Liver (tissue), 8 donors: ENCODE measurements at regions not wholly inside any gene's neighbourhood (a gene's known extent, or its start where the extent isn't known, plus 50 kb on each side); places are given as distances from the start of the nearest gene placed in this dataset.

Experiments used
- DNase-seq: peaks from one replicate; pipeline ENCODE4 v3.0.0-alpha.2; 2017; ENCODE audit warnings: low spot score
- H3K27ac ChIP-seq, 2 donors: one replicate each; pipeline ENCODE4 v1.7.0; 2013; ENCODE audit warnings: inconsistent platforms in 2 of 2, low read length in 2 of 2, control low read depth in 1 of 2, low read depth in 1 of 2, mild to moderate bottlenecking in 1 of 2
- H3K27me3 ChIP-seq, 4 donors: one replicate each; pipeline versions ENCODE4 v1.6.1 to v1.7.0; 2013; ENCODE audit warnings: low read length in 3 of 4, inconsistent platforms in 1 of 4, mild to moderate bottlenecking in 1 of 4, moderate library complexity in 1 of 4; ENCODE audit not compliant: control insufficient read depth in 4 of 4, insufficient read depth in 4 of 4
- H3K36me3 ChIP-seq, 4 donors: one replicate each; pipeline versions ENCODE4 v1.6.1 to v1.7.0; 2013; ENCODE audit warnings: low read length in 3 of 4, mild to moderate bottlenecking in 3 of 4, low read depth in 1 of 4, moderate library complexity in 1 of 4; ENCODE audit not compliant: control insufficient read depth in 4 of 4, insufficient read depth in 3 of 4
- H3K4me1 ChIP-seq, 4 donors: one replicate each; pipeline versions ENCODE4 v1.6.1 to v1.7.0; 2013; ENCODE audit warnings: low read length in 3 of 4, mild to moderate bottlenecking in 3 of 4, moderate library complexity in 1 of 4; ENCODE audit not compliant: control insufficient read depth in 4 of 4, insufficient read depth in 4 of 4
- H3K4me3 ChIP-seq, 3 donors: one replicate each; pipeline versions ENCODE4 v1.6.1 to v1.7.0; 2013; ENCODE audit warnings: low read length in 3 of 3, control low read depth in 1 of 3, low read depth in 1 of 3, mild to moderate bottlenecking in 1 of 3
- H3K9ac ChIP-seq, 2 donors: one replicate each; pipeline ENCODE4 v1.7.0; 2013; ENCODE audit warnings: low read length in 2 of 2, mild to moderate bottlenecking in 2 of 2, moderate library complexity in 2 of 2, control low read depth in 1 of 2, low read depth in 1 of 2
- H3K9me3 ChIP-seq, 4 donors: one replicate each; pipeline versions ENCODE4 v1.6.1 to v1.7.0; 2013; ENCODE audit warnings: low read length in 3 of 4; ENCODE audit not compliant: control insufficient read depth in 4 of 4
- CTCF ChIP-seq: fragments of 150-350 bp; IDR thresholded peaks from 2 replicates; pipeline ENCODE4 v1.5.1; 2017; ENCODE audit warnings: improper control_type of control experiment, low read depth, low read length; ENCODE audit not compliant: missing input control
- EGR1 ChIP-seq, 2 donors: IDR thresholded peaks; 2 replicates each; pipeline ENCODE4 v1.6.1; 2016 to 2018; ENCODE audit warnings: antibody characterized with exemption in 2 of 2, low read depth in 2 of 2
- FOXA2 ChIP-seq: IDR thresholded peaks from 2 replicates; pipeline ENCODE4 v1.6.1; 2016; ENCODE audit warnings: antibody characterized with exemption
- HNF4A ChIP-seq, 2 donors: conservative IDR thresholded peaks; 2 replicates each; pipeline ENCODE4 v1.6.1; 2016; ENCODE audit warnings: antibody characterized with exemption in 2 of 2, mild to moderate bottlenecking in 2 of 2
- HNF4G ChIP-seq: IDR thresholded peaks from 2 replicates; pipeline ENCODE4 v1.6.1; 2016; ENCODE audit warnings: antibody characterized with exemption
- JUND ChIP-seq, 2 donors: IDR thresholded peaks; 2 replicates each; pipeline ENCODE4 v1.6.1; 2016; ENCODE audit warnings: antibody characterized with exemption in 2 of 2
- NR2F2 ChIP-seq: IDR thresholded peaks from 2 replicates; pipeline ENCODE4 v1.6.1; 2016; ENCODE audit warnings: antibody characterized with exemption
- RAD21 ChIP-seq, 2 donors: IDR thresholded peaks; 2 replicates each; pipeline ENCODE4 v1.6.1; 2016; ENCODE audit warnings: antibody characterized with exemption in 2 of 2, mild to moderate bottlenecking in 2 of 2
- REST ChIP-seq: IDR thresholded peaks from 2 replicates; pipeline ENCODE4 v1.6.1; 2016; ENCODE audit warnings: antibody characterized with exemption, mild to moderate bottlenecking
- RXRA ChIP-seq, 2 donors: IDR thresholded peaks; 2 replicates each; pipeline ENCODE4 v1.6.1; 2017 to 2018; ENCODE audit warnings: antibody characterized with exemption in 2 of 2, mild to moderate bottlenecking in 1 of 2
- TAF1 ChIP-seq: conservative IDR thresholded peaks from 2 replicates; pipeline ENCODE4 v1.6.1; 2016; ENCODE audit warnings: antibody characterized with exemption, mild to moderate bottlenecking
- YY1 ChIP-seq: IDR thresholded peaks from 2 replicates; pipeline ENCODE4 v1.6.1; 2016; ENCODE audit warnings: antibody characterized with exemption, mild to moderate bottlenecking
- ZBTB33 ChIP-seq: IDR thresholded peaks from 2 replicates; pipeline ENCODE4 v1.6.1; 2016; ENCODE audit warnings: antibody characterized with exemption
- WGBS: extraction: QIAGEN DNeasy Blood & Tissue Kit; methylation state at CpG from one replicate; pipeline ENCODE4 v1.1.7; 2013; 5-methylcytosine and 5-hydroxymethylcytosine counted together
- TF ChIP-seq, protein P1 (sequence below): IDR thresholded peaks from 2 replicates; pipeline ENCODE4 v1.6.1; 2016; ENCODE audit warnings: antibody characterized with exemption
- donor health status: healthy.
- donor health status: healthy.
- donor health status: healthy.
- donor health status: healthy.
- donor health status: healthy.

DNA sequence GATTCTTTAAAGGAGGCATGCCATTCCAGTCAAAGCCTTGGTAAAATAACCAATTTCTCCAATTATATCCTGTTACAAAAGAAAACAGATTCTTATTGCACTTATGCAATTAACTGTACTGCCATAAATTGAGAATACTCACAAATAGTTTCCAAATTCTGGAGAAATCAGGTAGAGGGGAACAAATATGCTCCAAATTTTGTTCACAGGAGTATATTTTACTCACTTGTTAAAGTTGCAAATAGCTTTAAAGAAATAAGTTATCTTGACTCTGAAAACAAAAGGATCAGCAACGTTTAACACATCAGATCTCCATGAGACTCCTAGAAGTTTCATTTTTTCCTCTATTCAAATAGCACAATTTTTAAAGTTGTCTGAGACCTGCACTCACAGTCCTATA lies 712.1 kb upstream of the ARRDC4 start:
- no peak overlapping the region for H3K27ac ChIP-seq
- H3K27me3 ChIP-seq: no peaks in the 10 kb centered on the region
- H3K9ac ChIP-seq: no peak overlapping the region
- H3K4me1 ChIP-seq: no peaks in the 10 kb centered on the region
- H3K9me3 ChIP-seq: no peaks in the 10 kb centered on the region
- TF ChIP-seq NR2F2: no peak
- no peak for TF ChIP-seq TAF1
- TF ChIP-seq CTCF: no peak
- TF ChIP-seq RXRA (IDR thresholded peaks at IDR 0.05): no peak
- no peak for TF ChIP-seq ZBTB33
- TF ChIP-seq, protein P1, sequence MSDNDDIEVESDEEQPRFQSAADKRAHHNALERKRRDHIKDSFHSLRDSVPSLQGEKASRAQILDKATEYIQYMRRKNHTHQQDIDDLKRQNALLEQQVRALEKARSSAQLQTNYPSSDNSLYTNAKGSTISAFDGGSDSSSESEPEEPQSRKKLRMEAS: no peak
- no peak for TF ChIP-seq HNF4A (conservative IDR thresholded peaks at IDR 0.05)
- no peak for TF ChIP-seq RAD21 (IDR thresholded peaks at IDR 0.05)
- no peak for TF ChIP-seq JUND (IDR thresholded peaks at IDR 0.05)
- no peak for TF ChIP-seq EGR1 (IDR thresholded peaks at IDR 0.05; ENCODE audit: low read depth in 2 of 2)
- no peak for TF ChIP-seq YY1
- no peak for TF ChIP-seq HNF4G
- no peak for TF ChIP-seq FOXA2
- no peak overlapping the region for H3K4me3 ChIP-seq
- WGBS: 77% methylated on average over 1 of the region's 1 CpG
- DNase-seq: no peak
- no peaks in the 10 kb centered on the region for H3K36me3 ChIP-seq

DNA sequence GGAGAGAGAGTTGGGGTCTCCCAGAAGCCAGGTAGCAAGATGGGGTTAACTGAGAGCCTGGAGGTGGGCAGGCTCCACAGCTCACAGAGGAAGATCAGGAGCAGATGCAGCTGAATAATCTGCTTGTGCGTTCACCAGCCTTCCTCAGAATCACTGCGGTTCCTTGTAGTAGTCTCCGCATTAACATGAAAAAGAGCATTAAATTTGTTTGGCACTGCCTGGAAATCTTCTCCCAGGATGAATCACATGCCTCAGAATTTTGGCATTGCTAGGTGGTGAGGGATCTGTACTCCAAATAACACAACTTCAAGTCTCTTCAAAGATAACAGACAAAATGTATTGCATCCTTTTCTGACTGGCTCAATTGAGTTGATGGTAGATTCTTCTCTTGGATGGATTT lies 700.6 kb upstream of the ARRDC4 start:
- Histone ChIP-seq H3K27ac (no peak overlapping the region), H3K9me3 (no peaks in the 10 kb centered on the region), H3K27me3 (peaks cover 0 to 3% (median 0%) of the 10 kb centered on the region in 4 donors), H3K4me1 (no peaks in the 10 kb centered on the region), H3K36me3 (no peaks in the 10 kb centered on the region), H3K9ac (no peak overlapping the region), H3K4me3 (no peak overlapping the region)
- DNase-seq: no peak
- WGBS: 88% methylated on average over 3 of the region's 3 CpGs
- TF ChIP-seq HNF4G: no peak
- TF ChIP-seq HNF4A (conservative IDR thresholded peaks at IDR 0.05): no peak
- TF ChIP-seq REST: no peak
